Ovary (tissue), 3 donors: ENCODE measurements at regions not wholly inside any gene's neighbourhood (a gene's known extent, or its start where the extent isn't known, plus 50 kb on each side); places are given as distances from the start of the nearest gene placed in this dataset.

Experiments
- CTCF ChIP-seq, 3 donors: fragments of 450-650 bp in 2 of 3; fragments of 200-600 bp in 1 of 3; IDR thresholded peaks; one replicate each; pipeline versions ENCODE4 v1.5.1 to v1.8.0; 2016 to 2022; ENCODE audit warnings: antibody characterized with exemption in 3 of 3, mild to moderate bottlenecking in 1 of 3
- EP300 ChIP-seq: sonication (generic); formaldehyde crosslinking; IDR thresholded peaks from one replicate; pipeline ENCODE4 v1.6.1; 2017; ENCODE audit warnings: antibody characterized with exemption
- donor health status: DM: no; HTN: no; CAD: no.

- no peak for TF ChIP-seq CTCF (IDR thresholded peaks at IDR 0.05)
- TF ChIP-seq EP300 = no peak
These were observed 585.7 kb upstream of the CA10 start for GRCh38 chr17:52744179-52744578.
